Cardiac muscle cell (in vitro differentiated cells and primary cell): ENCODE measurements at regions not wholly inside any gene's neighbourhood (a gene's known extent, or its start where the extent isn't known, plus 50 kb on each side); places are given as distances from the start of the nearest gene placed in this dataset.

ENCODE experiments used
- DNase-seq, 2 donors: peaks; one replicate each; pipeline versions ENCODE4 v3.0.0 to v3.0.0-alpha.2; 2010 to 2017; ENCODE audit warnings: low read depth in 1 of 2, low spot score in 1 of 2
- H3K27ac ChIP-seq: fragments of 200-600 bp; sonication (generic); 2 replicates; pipeline ENCODE4 v1.5.1; 2016
- H3K27me3 ChIP-seq: fragments of 200-600 bp; sonication (generic); 2 replicates; pipeline ENCODE4 v1.6.0; 2016; ENCODE audit warnings: control low read depth
- H3K36me3 ChIP-seq: fragments of 200-600 bp; sonication (generic); 2 replicates; pipeline ENCODE4 v1.5.1; 2016; ENCODE audit warnings: control low read depth
- H3K4me1 ChIP-seq: fragments of 200-600 bp; sonication (generic); 2 replicates; pipeline ENCODE4 v1.8.1; 2017; ENCODE audit warnings: low read depth, mild to moderate bottlenecking, mixed run types
- H3K4me3 ChIP-seq: fragments of 200-600 bp; sonication (generic); 2 replicates; pipeline ENCODE4 v1.5.1; 2016; ENCODE audit warnings: mild to moderate bottlenecking
- H3K9me3 ChIP-seq: fragments of 200-600 bp; sonication (generic); 2 replicates; pipeline ENCODE4 v1.5.1; 2017; ENCODE audit warnings: low read depth, mild to moderate bottlenecking, control low read depth
- CTCF ChIP-seq: IDR thresholded peaks from 2 replicates; pipeline ENCODE4 v1.5.1; 2012; ENCODE audit warnings: low read depth, mild to moderate bottlenecking, low read length

GRCh38 chr4:11480683-11481082 is 52.0 kb upstream of the HS3ST1 start:
- H3K9me3 ChIP-seq = no peaks in the 10 kb centered on the region
- no peaks in the 10 kb centered on the region for H3K4me1 ChIP-seq
- H3K36me3 ChIP-seq = no peaks in the 10 kb centered on the region
- no peak for TF ChIP-seq CTCF
- no peak overlapping the region for H3K27ac ChIP-seq
- no peaks in the 10 kb centered on the region for H3K27me3 ChIP-seq
- H3K4me3 ChIP-seq = no peak overlapping the region
- peak in 1 of 2 donors; percentile 40 for DNase-seq
